HG03135 (cell line): ENCODE measurements at regions not wholly inside any gene's neighbourhood (a gene's known extent, or its start where the extent isn't known, plus 50 kb on each side); places are given as distances from the start of the nearest gene placed in this dataset.
"Not testable (repeated sequence)": the region's sequence is repeated elsewhere in the genome, so short reads cannot be mapped to it uniquely, and the experiment has no call there.

Experiments
- ATAC-seq: cut with Tn5 transposase; IDR thresholded peaks from one replicate; pipeline ENCODE4 v1.9.1; 2021; ENCODE audit warnings: mild to moderate bottlenecking, moderate library complexity; ENCODE audit not compliant: unreplicated experiment

DNA sequence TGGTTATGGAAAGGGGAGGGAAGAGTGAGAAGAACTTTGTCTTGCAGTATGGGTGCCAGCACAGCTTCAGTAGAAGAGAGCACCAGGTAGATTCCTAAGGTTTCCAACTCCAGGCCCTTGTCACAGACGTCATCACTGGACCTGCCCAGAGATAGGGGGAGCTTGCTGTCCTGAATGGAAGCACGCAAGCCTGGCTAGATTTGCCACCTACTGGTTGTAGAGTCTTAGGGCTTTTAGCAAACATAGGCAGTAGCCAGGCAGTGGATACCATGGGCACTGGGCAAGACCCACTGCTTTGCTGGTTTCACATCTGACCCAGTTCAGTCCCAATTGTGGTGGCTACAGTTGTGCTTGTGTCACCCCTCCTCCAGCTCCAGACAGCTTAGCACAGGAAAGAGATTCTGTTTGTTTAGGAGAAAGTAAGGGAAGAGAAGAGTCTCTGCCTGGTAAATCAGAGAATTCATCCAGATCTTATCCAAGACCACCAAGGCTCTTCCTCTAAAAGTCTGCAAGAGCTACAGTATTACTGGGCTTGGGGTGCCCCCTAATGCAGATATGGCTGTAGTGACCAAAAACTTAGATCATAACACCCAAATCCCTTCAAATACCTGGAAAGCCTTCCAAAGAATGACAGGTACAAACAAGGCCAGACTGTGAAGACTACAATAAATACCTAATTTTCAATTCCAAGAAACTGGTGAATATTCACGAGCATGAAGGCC, 158.9 kb downstream of the HINT1 start:
- no peak for ATAC-seq

- ATAC-seq, result no peak
Measured at GRCh38 chr5:131001507-131001906, 163.5 kb downstream of the HINT1 start.

GRCh38 chr5:131000289-131000688, 164.8 kb downstream of the HINT1 start:
- no peak for ATAC-seq

GRCh38 chr5:130996720-130997119, 168.3 kb downstream of the HINT1 start:
- ATAC-seq, result not testable (repeated sequence)

- ATAC-seq, result no peak
Measured at GRCh38 chr5:130995851-130996250, 169.2 kb downstream of the HINT1 start.

DNA sequence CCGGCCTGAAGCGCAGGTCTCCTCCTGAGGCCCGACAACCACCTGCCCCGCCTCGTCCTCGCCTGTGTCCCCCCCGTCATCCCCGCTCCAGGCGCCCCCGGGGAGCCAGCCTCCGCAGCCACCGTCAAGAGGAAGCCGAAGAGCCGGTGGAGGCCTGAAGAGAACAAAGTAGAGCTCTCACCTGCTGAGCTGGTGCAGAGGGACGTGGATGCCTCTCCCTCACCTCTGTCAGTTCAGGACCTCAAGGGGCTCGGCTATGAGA, 169.9 kb downstream of the HINT1 start:
- no peak for ATAC-seq

DNA sequence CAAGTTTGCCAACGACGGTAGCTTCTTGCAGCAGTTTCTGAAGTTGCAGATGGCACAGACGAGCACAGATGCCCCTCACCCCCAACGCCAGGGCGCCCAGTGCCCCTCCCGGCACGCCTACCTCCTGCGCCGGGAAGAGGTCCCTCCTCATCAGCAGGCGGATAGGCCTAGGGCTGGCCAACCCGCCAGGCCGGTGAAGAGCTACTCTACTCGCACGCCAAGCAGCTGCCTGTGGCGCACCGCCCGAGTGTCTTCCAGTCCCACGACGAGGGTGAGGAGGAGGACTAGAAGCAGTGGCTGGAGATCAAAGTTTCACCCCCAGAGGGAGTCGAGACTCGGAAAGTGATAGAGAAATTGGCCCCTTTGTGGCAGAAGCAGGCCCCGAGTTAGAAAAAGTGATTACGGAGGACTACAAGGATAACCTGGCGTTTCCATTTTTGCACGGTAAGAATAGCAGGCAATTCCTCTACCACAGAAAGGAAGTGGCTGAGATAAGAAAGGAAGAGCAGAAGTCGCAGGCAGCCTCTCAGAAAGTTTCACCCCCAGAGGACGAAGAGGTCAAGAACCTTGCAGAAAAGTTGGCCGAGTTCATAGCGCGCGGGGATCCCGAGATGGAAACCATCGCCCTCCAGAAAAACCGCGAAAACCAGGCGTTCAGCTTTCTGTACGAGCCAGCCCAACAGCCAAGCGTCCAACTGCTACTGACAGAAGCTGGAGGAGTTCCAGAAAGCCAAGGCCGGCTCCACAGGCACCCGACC, 170.4 kb downstream of the HINT1 start:
- no peak for ATAC-seq

GRCh38 chr5:130992621-130993020, 172.4 kb downstream of the HINT1 start:
- no peak for ATAC-seq

DNA sequence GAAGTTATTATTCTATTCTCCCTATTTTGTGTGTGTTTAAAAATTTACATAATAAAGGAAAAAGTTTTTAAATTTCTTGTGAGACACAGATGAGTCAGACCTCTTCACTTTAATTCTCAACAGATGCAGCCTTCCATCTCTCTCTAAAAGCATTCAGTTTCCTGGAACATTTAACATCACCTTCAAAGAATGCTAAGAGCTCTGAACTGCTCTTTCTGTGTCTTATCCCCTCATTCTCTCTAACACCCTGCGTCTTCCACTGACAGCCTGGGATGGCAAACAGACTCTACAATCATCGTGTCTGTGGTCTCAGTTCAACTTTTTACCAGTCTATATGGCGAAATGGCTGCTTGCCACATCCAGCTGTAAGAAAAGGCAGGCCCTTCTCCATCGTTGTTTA, 173.0 kb downstream of the HINT1 start:
- ATAC-seq, result no peak

- ATAC-seq, result no peak
Measured at GRCh38 chr5:130985776-130986175, 179.3 kb downstream of the HINT1 start.

- no peak for ATAC-seq
Measured at GRCh38 chr5:130981663-130982062, 183.4 kb downstream of the HINT1 start.

DNA sequence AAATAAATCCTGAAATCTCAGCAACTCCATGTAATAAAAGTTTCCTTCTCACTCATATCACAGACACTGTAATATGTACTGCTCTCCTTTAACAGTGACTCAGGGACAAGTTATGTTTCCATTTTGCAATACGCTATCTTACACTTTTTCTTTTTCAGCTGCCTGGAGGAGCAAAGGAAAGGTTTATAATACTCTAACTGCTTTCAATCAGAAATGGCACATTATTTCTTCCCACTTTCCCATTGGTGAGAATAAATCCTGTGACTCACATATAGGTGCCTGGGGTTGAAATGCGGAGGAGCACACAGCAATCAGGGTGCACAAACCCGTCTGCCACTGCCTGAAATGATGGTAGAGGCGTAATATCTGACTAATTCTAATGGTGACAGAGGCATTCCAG, 186.6 kb downstream of the HINT1 start:
- no peak for ATAC-seq

- no peak for ATAC-seq
Measured at GRCh38 chr5:130976493-130976892, 188.6 kb downstream of the HINT1 start.

GRCh38 chr5:130975847-130976246, 189.2 kb downstream of the HINT1 start:
- no peak for ATAC-seq

DNA sequence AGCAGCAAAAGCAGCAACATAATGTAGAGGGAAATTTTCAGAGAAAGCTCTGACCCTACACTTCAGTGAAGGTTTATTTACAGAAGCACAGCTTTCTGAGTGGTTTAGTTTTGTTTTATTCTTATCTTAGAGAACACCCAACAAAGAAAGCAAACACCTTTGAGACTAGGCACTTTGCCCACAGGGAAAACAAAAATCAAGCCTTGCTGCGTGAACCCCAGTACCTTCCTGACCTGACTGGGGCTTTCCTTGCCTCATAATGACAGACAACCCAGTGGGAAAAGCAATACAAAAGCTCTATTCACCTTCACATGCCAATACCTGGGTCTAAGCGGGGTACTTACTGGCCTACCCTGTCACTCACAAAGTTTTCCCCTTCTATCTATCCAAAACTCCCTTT, 189.8 kb downstream of the HINT1 start:
- no peak for ATAC-seq

DNA sequence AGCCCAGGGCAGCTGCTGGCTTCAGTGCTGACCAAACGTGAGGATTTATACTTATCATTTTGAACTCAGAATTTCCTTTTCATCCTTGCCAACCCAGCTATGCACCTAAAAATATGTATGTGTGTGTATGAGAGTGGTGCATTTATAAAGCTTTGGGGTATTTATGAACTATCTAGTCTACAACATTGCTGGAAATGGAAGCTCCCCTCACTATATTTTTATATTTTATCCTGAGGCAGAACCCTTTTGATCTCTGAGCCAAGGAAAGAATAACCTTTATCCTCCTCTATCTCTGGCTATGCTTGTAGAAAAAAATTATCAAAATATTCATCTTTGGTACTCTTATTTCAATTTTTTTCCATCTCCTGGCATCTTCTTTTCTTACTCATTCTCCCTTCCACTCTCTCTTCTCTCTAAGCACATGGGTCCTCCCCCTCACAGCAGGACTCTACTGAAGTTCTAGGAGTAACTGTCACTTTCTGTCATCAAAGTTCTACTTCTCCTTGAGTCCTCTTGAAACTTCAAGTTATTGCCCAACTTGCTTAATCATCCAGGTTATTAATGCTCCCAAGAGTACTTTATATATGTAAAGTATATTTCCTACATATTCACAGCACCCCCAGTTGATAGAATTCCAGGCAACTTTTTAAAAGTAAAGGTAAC, 190.9 kb downstream of the HINT1 start:
- no peak for ATAC-seq

GRCh38 chr5:130966990-130967525, 198.0 kb downstream of the HINT1 start:
- ATAC-seq, result no peak

DNA sequence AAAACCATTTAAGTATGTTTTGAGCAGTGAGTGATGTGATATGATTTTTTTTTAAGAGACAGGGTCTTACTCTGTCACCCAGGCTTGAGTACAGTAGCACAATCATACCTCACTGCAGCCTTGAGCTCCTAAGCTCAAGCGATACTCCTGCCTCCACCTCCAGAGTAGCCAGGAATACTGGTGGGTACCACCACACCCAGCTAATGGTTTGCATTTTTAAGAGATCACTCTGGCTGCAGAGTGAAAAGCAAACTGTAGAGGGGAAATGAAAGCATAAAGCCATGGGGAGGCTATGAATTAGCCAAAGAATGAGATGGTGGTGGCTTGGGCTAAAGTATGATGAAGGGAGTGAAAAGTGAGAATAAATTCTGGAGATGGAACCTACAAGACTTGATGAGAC, 199.1 kb downstream of the HINT1 start:
- ATAC-seq, result no peak

DNA sequence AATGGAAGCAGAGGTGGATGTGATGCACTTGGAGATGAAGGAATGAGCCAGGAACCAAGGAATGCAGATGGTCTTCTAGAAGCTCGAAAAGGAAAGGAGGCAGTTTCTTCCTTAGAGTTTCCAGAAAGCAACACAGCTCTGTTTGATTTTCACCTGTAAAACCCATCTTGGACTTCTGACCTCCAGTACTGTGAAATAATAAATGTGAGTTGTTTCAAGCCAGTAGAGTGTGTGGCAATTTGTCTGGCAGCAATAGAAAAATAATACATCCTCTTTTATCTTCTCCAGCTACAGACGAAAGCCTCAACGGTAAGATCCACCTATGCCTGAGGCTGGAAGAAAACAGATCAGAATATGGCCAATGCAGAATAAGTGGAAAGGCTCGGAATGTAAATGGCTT, 199.7 kb downstream of the HINT1 start:
- ATAC-seq, result no peak

GRCh38 chr5:130964231-130965202, 200.5 kb downstream of the HINT1 start:
- no peak for ATAC-seq

GRCh38 chr5:130963798-130964197, 201.3 kb downstream of the HINT1 start:
- ATAC-seq, result no peak
